GM21576 (cell line): ENCODE measurements at regions not wholly inside any gene's neighbourhood (a gene's known extent, or its start where the extent isn't known, plus 50 kb on each side); places are given as distances from the start of the nearest gene placed in this dataset.

Experiments
- ATAC-seq: cut with Tn5 transposase; IDR thresholded peaks from one replicate; pipeline ENCODE4 v1.9.1; 2021; ENCODE audit warnings: mild to moderate bottlenecking, moderate library complexity; ENCODE audit not compliant: unreplicated experiment

GRCh38 chr22:48138855-48139254 lies 1376.4 kb downstream of the TBC1D22A start:
- no peak for ATAC-seq

GRCh38 chr22:48138427-48138826 lies 1376.0 kb downstream of the TBC1D22A start:
- ATAC-seq, result no peak

- ATAC-seq, result no peak
These were observed 1375.2 kb downstream of the TBC1D22A start for GRCh38 chr22:48137640-48138039.

- ATAC-seq, result no peak
These were observed 1373.1 kb downstream of the TBC1D22A start for GRCh38 chr22:48135592-48135991.

- no peak for ATAC-seq
These were observed 1363.0 kb downstream of the TBC1D22A start for GRCh38 chr22:48125416-48125815.

- no peak for ATAC-seq
These were observed 1359.5 kb downstream of the TBC1D22A start for GRCh38 chr22:48121984-48122383.

GRCh38 chr22:48118654-48119053 lies 1356.2 kb downstream of the TBC1D22A start:
- no peak for ATAC-seq

- ATAC-seq, result no peak
These were observed 1354.4 kb downstream of the TBC1D22A start for GRCh38 chr22:48116871-48117270.

- no peak for ATAC-seq
These were observed 1350.5 kb downstream of the TBC1D22A start for GRCh38 chr22:48112687-48113521.

GRCh38 chr22:48106715-48107259 lies 1344.3 kb downstream of the TBC1D22A start:
- no peak for ATAC-seq

- ATAC-seq, result no peak
These were observed 1343.8 kb downstream of the TBC1D22A start for GRCh38 chr22:48106215-48106614.

- no peak for ATAC-seq
These were observed 1342.8 kb downstream of the TBC1D22A start for GRCh38 chr22:48105259-48105658.

- no peak for ATAC-seq
These were observed 1342.3 kb downstream of the TBC1D22A start for GRCh38 chr22:48104766-48105165.

GRCh38 chr22:48104102-48104738 lies 1341.8 kb downstream of the TBC1D22A start:
- ATAC-seq, result no peak

GRCh38 chr22:48103126-48103875 lies 1340.9 kb downstream of the TBC1D22A start:
- ATAC-seq, result no peak

- no peak for ATAC-seq
These were observed 1340.1 kb downstream of the TBC1D22A start for GRCh38 chr22:48102581-48102980.

GRCh38 chr22:48101704-48102103 lies 1339.3 kb downstream of the TBC1D22A start:
- ATAC-seq, result no peak

GRCh38 chr22:48100685-48101417 lies 1338.4 kb downstream of the TBC1D22A start:
- no peak for ATAC-seq

- ATAC-seq, result no peak
These were observed 1337.2 kb downstream of the TBC1D22A start for GRCh38 chr22:48099671-48100070.

GRCh38 chr22:48099251-48099650 lies 1336.8 kb downstream of the TBC1D22A start:
- ATAC-seq, result no peak

GRCh38 chr22:48098921-48099245 lies 1336.4 kb downstream of the TBC1D22A start:
- no peak for ATAC-seq
